Right lobe of liver (tissue), 6 donors: ENCODE measurements at regions not wholly inside any gene's neighbourhood (a gene's known extent, or its start where the extent isn't known, plus 50 kb on each side); places are given as distances from the start of the nearest gene placed in this dataset.

Experiments used
- ATAC-seq, 4 donors: fragments of 200-7000 bp; cut with Tn5 transposase; one replicate each; pipeline ENCODE4 v1.9.1; 2020; ENCODE audit warnings: mild to moderate bottlenecking in 4 of 4, moderate library complexity in 4 of 4
- DNase-seq, 3 donors: peaks; one replicate each; pipeline ENCODE4 v3.0.0-alpha.2; 2020
- H3K27ac ChIP-seq, 3 donors: fragments of 200-600 bp; one replicate each; pipeline ENCODE4 v1.8.0; 2022
- H3K27me3 ChIP-seq, 2 donors: fragments of 200-600 bp; one replicate each; pipeline ENCODE4 v1.8.0; 2022
- H3K36me3 ChIP-seq, 4 donors: fragments of 200-600 bp; sonication (generic) in 1 of 4; one replicate each; pipeline versions ENCODE4 v1.5.1 to v1.8.0; 2017 to 2022; ENCODE audit warnings: control low read depth in 1 of 4
- H3K4me1 ChIP-seq, 4 donors: fragments of 200-600 bp; sonication (generic) in 1 of 4; one replicate each; pipeline versions ENCODE4 v1.5.1 to v1.8.0; 2017 to 2022; ENCODE audit warnings: control low read depth in 1 of 4
- H3K4me3 ChIP-seq, 3 donors: fragments of 200-600 bp; one replicate each; pipeline ENCODE4 v1.8.0; 2022
- H3K9me3 ChIP-seq, 4 donors: fragments of 200-600 bp; sonication (generic) in 1 of 4; one replicate each; pipeline versions ENCODE4 v1.5.1 to v1.8.0; 2017 to 2022; ENCODE audit warnings: control low read depth in 1 of 4
- POLR2A ChIP-seq: fragments of 450-650 bp; IDR thresholded peaks from one replicate; pipeline ENCODE4 v1.6.1; 2017; ENCODE audit warnings: antibody characterized with exemption, mild to moderate bottlenecking
- WGBS: methylation state at CpG from one replicate; pipeline ENCODE4 v1.1.6; 2018; ENCODE audit warnings: low coverage, low lambda C conversion rate; ENCODE audit not compliant: insufficient coverage; ENCODE audit errors: missing lambda C conversion rate; 5-methylcytosine and 5-hydroxymethylcytosine counted together
- intact Hi-C, 2 donors: fragments of 100-400 bp; cut with DNase I; formaldehyde crosslinking; loops; one replicate each; pipeline versions ENCODE4 v1.11.2 to v1.14.1; 2022
- TF ChIP-seq, protein P1 (sequence below), 4 donors: fragments of 200-600 bp in 3 of 4; fragments of 450-650 bp in 1 of 4; IDR thresholded peaks; one replicate each; pipeline versions ENCODE4 v1.5.1 to v1.8.0; 2016 to 2022; ENCODE audit warnings: antibody characterized with exemption in 4 of 4, mild to moderate bottlenecking in 2 of 4
- donor health status: DM: no; HTN: yes; CAD: no.
- donor health status: DM: no; HTN: no; CAD: no.
- donor health status: DM: no; HTN: no; CAD: no.
- donor health status: DM: no; HTN: yes; CAD: no.
- donor health status: DM: no; HTN: yes; CAD: no.

DNA sequence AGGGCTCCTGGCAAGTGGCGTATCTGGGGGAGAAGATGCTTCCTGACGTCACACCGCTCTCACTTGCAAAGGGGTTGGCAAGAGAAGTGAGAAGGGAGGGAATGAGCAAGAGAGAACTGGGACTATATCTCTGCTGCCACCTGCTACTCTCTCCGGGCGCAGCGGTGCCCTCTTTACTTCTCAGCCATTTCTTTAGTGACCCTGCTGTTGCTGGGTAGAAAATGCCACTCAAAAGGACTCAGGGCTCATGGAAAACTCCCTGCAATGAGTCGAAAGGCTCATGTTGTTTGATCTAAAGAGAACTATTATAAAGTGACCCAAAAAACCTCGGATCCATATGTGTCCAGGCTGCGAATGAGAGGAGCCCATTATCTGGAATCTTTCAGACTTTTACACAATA, 401.8 kb downstream of the SAMD5 start:
- 78% methylated on average over 8 of the region's 9 CpGs for WGBS
- H3K27me3 ChIP-seq, result no peaks in the 10 kb centered on the region
- no peaks in the 10 kb centered on the region for H3K36me3 ChIP-seq
- DNase-seq, result no peak
- TF ChIP-seq, protein P1, sequence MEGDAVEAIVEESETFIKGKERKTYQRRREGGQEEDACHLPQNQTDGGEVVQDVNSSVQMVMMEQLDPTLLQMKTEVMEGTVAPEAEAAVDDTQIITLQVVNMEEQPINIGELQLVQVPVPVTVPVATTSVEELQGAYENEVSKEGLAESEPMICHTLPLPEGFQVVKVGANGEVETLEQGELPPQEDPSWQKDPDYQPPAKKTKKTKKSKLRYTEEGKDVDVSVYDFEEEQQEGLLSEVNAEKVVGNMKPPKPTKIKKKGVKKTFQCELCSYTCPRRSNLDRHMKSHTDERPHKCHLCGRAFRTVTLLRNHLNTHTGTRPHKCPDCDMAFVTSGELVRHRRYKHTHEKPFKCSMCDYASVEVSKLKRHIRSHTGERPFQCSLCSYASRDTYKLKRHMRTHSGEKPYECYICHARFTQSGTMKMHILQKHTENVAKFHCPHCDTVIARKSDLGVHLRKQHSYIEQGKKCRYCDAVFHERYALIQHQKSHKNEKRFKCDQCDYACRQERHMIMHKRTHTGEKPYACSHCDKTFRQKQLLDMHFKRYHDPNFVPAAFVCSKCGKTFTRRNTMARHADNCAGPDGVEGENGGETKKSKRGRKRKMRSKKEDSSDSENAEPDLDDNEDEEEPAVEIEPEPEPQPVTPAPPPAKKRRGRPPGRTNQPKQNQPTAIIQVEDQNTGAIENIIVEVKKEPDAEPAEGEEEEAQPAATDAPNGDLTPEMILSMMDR (IDR thresholded peaks at IDR 0.05), result no peak
- TF ChIP-seq POLR2A, result no peak
- H3K4me3 ChIP-seq, result no peak overlapping the region
- intact Hi-C loops, result no loop called here
- H3K27ac ChIP-seq, result no peak overlapping the region
- no peaks in the 10 kb centered on the region for H3K4me1 ChIP-seq
- ATAC-seq, result no peak
- H3K9me3 ChIP-seq, result no peaks in the 10 kb centered on the region

DNA sequence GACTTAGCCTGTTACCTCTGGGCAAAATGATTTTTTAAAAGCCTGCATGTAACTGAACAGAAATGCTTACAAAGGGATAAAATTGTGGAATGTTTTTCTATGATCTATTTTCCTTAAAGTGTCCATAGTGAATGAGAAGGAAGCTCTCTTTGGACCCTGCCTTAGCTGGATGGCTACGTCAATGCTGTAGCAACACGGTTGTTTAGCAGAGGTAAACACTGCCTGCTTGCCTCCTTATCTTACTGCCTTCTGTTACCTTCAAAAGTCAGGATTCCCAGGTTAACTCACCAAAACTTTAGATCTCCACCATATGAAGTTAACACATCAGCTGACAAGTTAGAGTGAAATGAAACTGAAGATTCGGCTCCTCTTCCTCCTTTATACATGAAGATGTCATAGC, 402.6 kb downstream of the SAMD5 start:
- H3K36me3 ChIP-seq, result no peaks in the 10 kb centered on the region
- intact Hi-C loops, result no loop called here
- H3K9me3 ChIP-seq, result no peaks in the 10 kb centered on the region
- no peak overlapping the region for H3K4me3 ChIP-seq
- H3K4me1 ChIP-seq, result no peaks in the 10 kb centered on the region
- WGBS, result 81% methylated on average over 3 of the region's 3 CpGs
- H3K27ac ChIP-seq, result no peak overlapping the region
- no peak for ATAC-seq
- H3K27me3 ChIP-seq, result no peaks in the 10 kb centered on the region
- no peak for TF ChIP-seq POLR2A
- TF ChIP-seq, protein P1 (IDR thresholded peaks at IDR 0.05), result no peak
- no peak for DNase-seq

DNA sequence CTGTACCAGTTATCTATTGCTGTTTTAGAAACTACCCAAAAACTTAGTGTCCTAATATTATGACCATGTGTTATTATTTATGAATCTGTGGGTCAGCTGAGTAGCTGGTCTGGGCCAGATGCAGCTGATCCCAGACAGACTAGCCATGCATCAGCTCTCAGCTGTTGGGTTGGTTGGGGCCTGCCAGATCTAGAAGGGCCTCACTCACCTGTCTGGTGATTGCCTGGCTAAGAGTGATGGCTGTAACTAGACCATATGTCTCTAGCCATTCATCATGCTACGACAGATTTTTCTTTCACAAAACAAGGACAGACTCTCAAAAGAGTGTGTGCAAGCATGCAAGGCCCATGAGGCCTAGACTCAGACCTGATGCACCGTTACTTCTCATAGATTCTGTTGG, 403.2 kb downstream of the SAMD5 start:
- H3K27ac ChIP-seq, result no peak overlapping the region
- no peaks in the 10 kb centered on the region for H3K27me3 ChIP-seq
- H3K4me1 ChIP-seq, result no peaks in the 10 kb centered on the region
- 80% methylated on average over 2 of the region's 2 CpGs for WGBS
- no peaks in the 10 kb centered on the region for H3K9me3 ChIP-seq
- no peak for DNase-seq
- ATAC-seq, result no peak
- H3K36me3 ChIP-seq, result no peaks in the 10 kb centered on the region
- no peak overlapping the region for H3K4me3 ChIP-seq
- TF ChIP-seq, protein P1 (IDR thresholded peaks at IDR 0.05), result no peak
- intact Hi-C loops, result no loop called here

DNA sequence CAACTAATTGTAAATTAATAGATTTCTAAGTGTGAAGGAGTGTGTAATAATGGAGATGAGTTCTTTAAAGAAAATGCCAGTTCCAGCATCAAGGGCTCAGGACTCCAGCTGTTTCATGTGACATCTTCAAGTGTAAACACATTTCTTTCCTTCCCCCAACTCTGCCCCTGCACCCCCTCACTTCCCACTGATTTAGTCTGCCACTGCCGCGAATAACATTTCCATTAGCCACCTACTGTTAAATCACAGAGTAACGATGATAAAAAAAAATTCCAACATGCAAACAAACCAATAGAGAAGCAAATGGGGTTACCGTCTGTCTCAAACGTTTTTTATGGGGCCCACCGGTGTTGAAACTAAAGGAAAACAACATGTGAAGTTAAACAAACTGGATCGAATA, 414.3 kb downstream of the SAMD5 start:
- TF ChIP-seq POLR2A, result no peak
- TF ChIP-seq, protein P1 (IDR thresholded peaks at IDR 0.05), result no peak
- no peak overlapping the region for H3K4me3 ChIP-seq
- H3K36me3 ChIP-seq, result no peaks in the 10 kb centered on the region
- H3K27me3 ChIP-seq, result no peaks in the 10 kb centered on the region
- 43% methylated on average over 7 of the region's 7 CpGs for WGBS
- intact Hi-C loops, result no loop called here
- no peak overlapping the region for H3K27ac ChIP-seq
- DNase-seq (no peak), ATAC-seq (no peak)
- H3K9me3 ChIP-seq, result no peaks in the 10 kb centered on the region
- H3K4me1 ChIP-seq, result no peaks in the 10 kb centered on the region

DNA sequence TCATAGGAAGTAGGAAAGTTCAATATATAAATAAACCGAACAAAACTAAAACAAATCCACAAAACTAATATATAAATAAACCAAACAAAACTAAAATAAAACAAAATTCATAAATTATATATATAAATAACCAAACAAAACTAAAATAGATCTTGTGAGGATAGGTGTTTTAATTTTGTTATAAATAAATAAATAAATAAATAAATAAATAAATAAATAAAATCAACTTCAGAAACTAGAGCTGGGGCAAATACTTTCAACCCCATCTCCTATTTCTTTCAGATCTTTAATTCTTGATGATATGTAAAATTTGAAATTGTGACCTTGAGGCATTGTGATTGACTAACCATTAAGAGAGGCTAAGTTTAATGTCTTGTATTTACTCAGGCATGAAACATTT, 416.1 kb downstream of the SAMD5 start:
- WGBS, result 73% methylated on average over 1 of the region's 1 CpG
- ATAC-seq (no peak), DNase-seq (no peak)
- H3K9me3 ChIP-seq, result no peaks in the 10 kb centered on the region
- no peaks in the 10 kb centered on the region for H3K4me1 ChIP-seq
- no peak overlapping the region for H3K27ac ChIP-seq
- H3K4me3 ChIP-seq, result no peak overlapping the region
- intact Hi-C loops, result no loop called here
- TF ChIP-seq POLR2A, result no peak
- TF ChIP-seq, protein P1 (IDR thresholded peaks at IDR 0.05), result no peak
- H3K36me3 ChIP-seq, result no peaks in the 10 kb centered on the region
- no peaks in the 10 kb centered on the region for H3K27me3 ChIP-seq
